ENCODE measurements at regions not wholly inside any gene's neighbourhood (a gene's known extent, or its start where the extent isn't known, plus 50 kb on each side); places are given as distances from the start of the nearest gene placed in this dataset.
"Not testable (repeated sequence)": the region's sequence is repeated elsewhere in the genome, so short reads cannot be mapped to it uniquely, and the experiment has no call there.

DNA sequence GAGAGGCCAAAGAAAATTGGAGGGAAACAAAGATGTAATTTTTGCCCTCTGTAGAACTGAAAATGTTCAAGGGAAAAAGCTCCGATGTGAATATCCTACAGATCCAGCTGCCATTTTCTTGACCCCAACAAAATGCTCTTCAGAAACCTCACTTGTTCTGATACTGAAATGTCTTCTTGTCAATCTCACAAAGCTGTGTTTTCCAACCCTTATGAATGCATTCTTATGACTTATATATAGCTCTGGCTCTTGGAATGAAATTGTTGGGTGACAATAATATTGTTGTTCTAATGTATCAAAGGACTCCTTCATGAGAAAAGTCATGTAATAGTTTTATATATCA is 157.1 kb upstream of the TGFBR2 start:
- DNase-seq = no peak

DNA sequence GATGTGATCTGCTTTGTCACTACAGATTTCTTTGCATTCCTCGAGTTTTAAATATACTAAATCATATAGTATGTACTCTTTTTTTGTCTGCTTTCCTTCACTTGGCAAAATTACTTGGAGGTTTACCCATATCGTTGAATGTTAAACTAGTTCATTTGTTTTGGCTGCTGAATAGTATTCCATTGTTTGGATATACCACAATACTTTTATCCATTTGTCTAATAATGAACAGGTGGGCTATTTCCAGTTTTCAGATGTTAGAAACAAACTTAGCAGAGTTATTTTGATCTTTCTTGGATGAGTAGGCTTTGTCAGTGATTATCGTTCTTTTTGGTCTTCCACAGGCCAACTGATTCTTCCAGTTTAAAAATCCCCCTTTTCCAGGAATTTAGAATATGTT is 154.0 kb upstream of the TGFBR2 start:
- DNase-seq = no peak

- no peak for DNase-seq
Observed at GRCh38 chr3:30453360-30454039, 152.9 kb upstream of the TGFBR2 start.

DNA sequence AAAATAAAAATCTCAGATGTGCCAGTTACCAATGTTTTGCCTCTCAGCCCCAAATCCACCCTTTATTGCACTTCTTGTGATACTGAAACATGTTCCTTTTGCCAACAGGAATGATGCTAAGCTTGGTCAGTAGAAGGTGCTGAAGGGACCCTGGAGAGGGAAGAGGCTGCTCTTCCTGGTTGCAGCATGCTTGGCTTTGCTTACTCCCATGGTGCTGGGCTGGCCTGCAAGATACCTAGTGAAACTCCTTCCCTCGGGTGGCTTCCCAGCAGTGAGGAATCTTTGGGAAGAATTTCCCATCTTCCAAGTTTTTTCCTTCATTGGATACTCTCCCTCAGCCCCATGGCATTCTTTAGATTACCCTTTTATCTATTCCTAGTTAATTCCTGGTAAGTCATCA is 151.8 kb upstream of the TGFBR2 start:
- DNase-seq = no peak

- not testable (repeated sequence) for DNase-seq
Observed at GRCh38 chr3:30455112-30455511, 151.3 kb upstream of the TGFBR2 start.

DNA sequence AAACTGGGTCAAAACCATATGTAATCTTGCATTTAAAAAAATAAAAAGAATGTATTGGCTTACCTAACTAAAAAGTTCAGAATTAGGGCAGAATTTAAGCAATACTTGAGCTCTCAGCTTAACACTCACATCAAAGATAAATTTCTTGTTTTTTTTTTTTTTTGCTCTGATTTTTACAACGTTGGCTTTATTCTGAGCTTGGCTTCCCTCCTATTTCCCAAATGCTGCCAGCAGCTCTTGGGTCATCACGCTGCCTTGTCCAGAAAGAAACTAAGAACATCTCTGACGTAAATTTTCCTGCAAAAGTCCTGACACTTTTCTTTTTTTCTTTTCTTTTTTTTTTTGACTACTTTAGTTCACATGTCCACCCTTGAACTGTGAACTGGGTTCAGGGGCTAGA is 150.6 kb upstream of the TGFBR2 start:
- no peak for DNase-seq

DNA sequence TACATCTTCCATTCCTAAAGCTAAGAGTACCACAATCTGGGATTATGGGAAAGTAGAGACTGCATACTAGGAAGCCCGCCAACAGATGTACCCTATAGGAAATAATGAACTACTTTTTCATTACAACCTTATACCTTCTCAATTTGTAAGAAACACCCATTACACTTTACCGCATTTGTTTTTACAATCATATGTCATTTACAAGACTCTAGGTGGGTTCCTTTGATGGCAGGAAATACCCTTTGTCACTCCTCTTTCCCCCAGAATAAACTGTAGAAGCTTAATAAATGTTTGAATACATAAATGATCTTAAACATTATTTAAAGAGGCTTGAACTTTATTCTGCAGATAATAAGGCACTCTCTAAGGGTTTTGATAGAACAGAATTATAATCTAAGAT is 150.1 kb upstream of the TGFBR2 start:
- no peak for DNase-seq

DNA sequence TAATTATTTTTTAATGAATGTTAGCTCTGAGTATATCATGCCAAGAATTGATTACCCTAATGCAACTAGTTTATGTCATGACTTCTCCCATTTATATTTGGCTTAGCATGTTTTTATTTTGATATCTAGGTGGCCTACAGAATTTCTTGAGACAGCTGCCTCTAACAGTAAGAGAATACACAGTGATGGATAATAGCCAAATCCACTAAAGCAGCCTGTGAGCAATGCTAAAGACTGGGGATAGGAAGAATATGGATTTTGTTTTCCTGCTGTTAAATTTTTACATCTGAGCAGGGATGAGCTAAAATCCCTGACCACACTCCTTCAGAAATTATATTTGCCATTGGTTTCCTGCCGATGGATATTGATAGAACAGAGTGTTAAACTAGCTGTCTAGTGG is 149.3 kb upstream of the TGFBR2 start:
- DNase-seq = no peak

GRCh38 chr3:30457726-30458125 is 148.7 kb upstream of the TGFBR2 start:
- no peak for DNase-seq

DNA sequence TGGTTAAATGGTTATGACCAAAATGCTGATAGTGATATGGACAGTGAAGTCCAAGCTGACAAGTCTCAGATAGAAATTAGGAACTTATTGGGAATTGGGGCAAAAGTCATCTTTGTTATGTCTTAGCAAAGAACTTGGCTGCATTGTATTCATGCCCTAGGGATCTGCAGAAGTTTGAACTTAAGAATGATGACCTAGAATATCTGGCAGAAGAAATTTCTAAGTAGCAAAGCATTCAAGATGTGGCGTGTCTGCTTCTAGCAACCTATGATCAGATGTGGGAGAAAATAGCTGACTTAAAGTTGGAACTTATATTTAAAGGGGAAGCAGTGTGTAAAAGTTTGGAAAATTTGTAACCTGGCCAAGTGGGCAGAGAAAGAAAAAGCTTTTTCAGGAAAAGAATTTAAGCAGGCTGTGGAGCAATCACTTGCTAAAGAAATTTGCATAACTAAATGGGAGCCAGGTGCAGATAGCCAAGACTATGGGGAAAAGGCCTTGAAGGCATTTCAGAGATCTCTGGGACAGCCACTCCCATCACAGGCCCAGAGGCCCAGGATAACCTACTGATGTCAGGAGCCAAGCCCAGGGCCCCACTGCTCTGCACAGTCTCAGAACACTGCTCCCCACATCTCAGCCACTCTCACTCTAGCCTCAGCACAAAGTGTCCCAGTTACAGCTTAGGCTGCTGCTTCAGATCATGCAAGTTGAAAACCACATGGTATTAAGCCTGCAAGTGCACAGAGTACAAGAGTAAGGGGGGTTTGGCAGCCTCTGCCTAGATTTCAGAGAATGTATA is 147.8 kb upstream of the TGFBR2 start:
- no peak for DNase-seq

GRCh38 chr3:30461311-30461710 is 145.1 kb upstream of the TGFBR2 start:
- no peak for DNase-seq

DNA sequence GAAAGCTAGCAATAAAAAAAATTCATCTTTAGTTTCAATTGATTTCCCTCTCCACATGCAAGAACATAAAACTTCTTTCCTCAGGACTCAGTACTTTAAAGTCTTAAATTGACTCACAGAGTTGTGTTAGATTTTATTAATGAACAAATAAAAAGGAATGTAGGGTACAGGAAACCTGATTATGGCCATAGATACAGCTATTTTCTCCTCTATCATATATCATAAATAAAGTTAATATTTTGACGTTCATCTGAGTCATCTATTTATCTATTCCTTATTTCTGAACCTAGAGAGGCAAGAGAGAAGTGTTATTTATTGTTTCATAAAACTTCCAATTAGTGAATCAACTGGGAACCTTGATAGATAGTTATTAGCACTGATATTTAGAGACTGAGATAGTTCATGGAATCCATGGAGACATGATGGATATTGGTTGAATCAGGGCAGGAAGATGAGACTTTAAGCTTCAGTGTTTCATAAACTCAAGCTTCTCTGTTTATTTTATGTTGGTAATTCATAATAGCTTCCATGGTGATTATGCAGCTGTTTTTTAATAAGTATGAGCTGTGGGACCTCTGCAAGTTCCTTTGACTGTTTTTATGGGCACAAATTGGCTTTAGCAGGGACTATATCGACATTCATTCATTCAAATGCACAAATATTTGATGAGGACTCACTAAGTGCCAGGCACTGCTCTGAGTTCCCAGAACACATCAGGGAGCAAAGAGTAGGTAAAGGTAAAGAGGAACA is 143.5 kb upstream of the TGFBR2 start:
- DNase-seq = no peak

DNA sequence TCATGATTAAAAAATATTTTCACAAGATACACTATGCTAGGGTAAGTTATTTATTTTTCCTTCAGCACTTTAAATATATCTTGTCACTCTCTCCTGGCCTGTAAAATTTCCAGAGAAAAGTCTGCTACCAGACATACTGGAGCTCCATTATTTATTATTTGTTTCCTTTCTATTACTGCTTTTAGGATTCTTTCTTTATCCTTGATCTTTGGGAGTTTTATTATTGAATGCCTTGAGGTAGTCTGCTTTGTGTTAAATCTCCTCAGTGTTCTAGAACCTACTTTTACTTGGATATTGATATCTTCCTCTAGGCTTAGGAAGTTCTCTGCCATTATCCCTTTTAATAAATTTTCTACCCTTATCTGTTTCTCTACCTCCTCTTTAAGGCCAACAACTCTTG is 142.0 kb upstream of the TGFBR2 start:
- DNase-seq = no peak

DNA sequence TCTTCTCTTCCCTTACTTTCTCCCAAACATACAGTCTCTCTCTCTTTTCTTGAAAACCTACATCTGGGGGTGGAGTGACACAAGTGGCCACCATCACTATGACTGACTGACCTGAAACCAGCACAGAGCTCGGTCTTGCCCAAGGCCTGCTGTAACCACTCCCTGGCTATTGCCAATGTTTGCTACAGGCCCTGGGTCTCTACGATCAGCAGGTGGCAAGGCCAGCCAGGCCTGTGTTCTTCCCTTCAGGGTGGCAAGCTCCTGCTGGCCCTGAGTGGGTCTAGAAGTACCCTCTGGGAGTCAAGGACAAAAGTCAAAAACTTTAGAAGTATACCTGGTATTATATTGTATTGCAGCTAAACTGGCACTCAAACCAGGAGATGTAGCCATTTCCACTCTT is 140.9 kb upstream of the TGFBR2 start:
- DNase-seq = no peak

- DNase-seq = no peak
Observed at GRCh38 chr3:30467596-30468238, 138.7 kb upstream of the TGFBR2 start.

- no peak for DNase-seq
Observed at GRCh38 chr3:30469133-30469532, 137.3 kb upstream of the TGFBR2 start.

- no peak for DNase-seq
Observed at GRCh38 chr3:30470496-30470895, 135.9 kb upstream of the TGFBR2 start.

- DNase-seq = no peak
Observed at GRCh38 chr3:30471066-30471465, 135.3 kb upstream of the TGFBR2 start.

- DNase-seq = no peak
Observed at GRCh38 chr3:30471796-30472489, 134.5 kb upstream of the TGFBR2 start.

- DNase-seq = no peak
Observed at GRCh38 chr3:30473374-30474051, 132.9 kb upstream of the TGFBR2 start.

DNA sequence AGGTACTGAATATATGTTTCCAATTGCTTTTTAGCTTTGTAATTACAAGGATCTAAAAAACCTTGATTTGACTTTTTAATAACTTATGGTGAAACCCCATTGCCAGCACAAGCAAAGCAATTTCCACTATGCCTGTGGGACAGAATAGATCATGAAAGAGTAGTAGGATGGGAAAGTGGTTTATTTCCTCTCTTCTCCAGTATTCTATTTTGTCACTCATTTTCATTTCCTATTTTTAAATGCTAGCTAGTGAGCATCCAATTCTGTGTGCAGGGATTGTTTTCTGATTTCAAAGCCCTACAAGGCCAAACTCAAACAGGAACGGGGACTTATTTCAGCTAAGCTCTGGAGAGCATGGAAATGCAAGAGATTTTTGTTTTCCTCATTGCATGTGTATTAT is 132.0 kb upstream of the TGFBR2 start:
- no peak for DNase-seq

Measured in activated CD4-positive, alpha-beta T cell treated with anti-CD3 and anti-CD28 coated beads, Interleukin-2, Interleukin-6, amounts not matched to agents 100 ng/mL and 50 ng/mL, durations not matched to agents 16 hours and 8 hours (primary cell).